C4-2B (cell line): ENCODE measurements at regions not wholly inside any gene's neighbourhood (a gene's known extent, or its start where the extent isn't known, plus 50 kb on each side); places are given as distances from the start of the nearest gene placed in this dataset.

Experiments used
- CTCF ChIP-seq: fragments of 450-650 bp; conservative IDR thresholded peaks from 2 replicates; pipeline ENCODE4 v1.5.1; 2017; ENCODE audit warnings: mild to moderate bottlenecking
- ZFX ChIP-seq: fragments of 450-650 bp; IDR thresholded peaks from 2 replicates; pipeline ENCODE4 v1.6.1; 2017

GRCh38 chr6:106788761-106789160, 159.4 kb downstream of the QRSL1 start:
- TF ChIP-seq CTCF, result no peak
- TF ChIP-seq ZFX, result no peak
